Sigmoid colon (tissue), 4 donors: ENCODE measurements at regions not wholly inside any gene's neighbourhood (a gene's known extent, or its start where the extent isn't known, plus 50 kb on each side); places are given as distances from the start of the nearest gene placed in this dataset.

Experiments used
- POLR2A ChIP-seq, 2 donors: fragments of 450-650 bp; IDR thresholded peaks; one replicate each; pipeline ENCODE4 v1.6.1; 2016; ENCODE audit warnings: antibody characterized with exemption in 2 of 2, mild to moderate bottlenecking in 2 of 2, moderate library complexity in 2 of 2
- POLR2AphosphoS5 ChIP-seq, 4 donors: sonication (generic); formaldehyde crosslinking; IDR thresholded peaks; one replicate each; pipeline ENCODE4 v1.6.1; 2017; ENCODE audit warnings: antibody characterized with exemption in 4 of 4
- TF ChIP-seq, protein P1 (sequence below), 4 experiments: fragments of 450-650 bp in 3 of 4; fragments of 200-600 bp in 1 of 4; IDR thresholded peaks; one replicate each; pipeline ENCODE4 v1.5.1; 2016 to 2019; ENCODE audit warnings: antibody characterized with exemption in 4 of 4, mild to moderate bottlenecking in 3 of 4, moderate library complexity in 2 of 4

GRCh38 chr3:76631251-76631650, 408.6 kb upstream of the ROBO2 start:
- TF ChIP-seq, protein P1, sequence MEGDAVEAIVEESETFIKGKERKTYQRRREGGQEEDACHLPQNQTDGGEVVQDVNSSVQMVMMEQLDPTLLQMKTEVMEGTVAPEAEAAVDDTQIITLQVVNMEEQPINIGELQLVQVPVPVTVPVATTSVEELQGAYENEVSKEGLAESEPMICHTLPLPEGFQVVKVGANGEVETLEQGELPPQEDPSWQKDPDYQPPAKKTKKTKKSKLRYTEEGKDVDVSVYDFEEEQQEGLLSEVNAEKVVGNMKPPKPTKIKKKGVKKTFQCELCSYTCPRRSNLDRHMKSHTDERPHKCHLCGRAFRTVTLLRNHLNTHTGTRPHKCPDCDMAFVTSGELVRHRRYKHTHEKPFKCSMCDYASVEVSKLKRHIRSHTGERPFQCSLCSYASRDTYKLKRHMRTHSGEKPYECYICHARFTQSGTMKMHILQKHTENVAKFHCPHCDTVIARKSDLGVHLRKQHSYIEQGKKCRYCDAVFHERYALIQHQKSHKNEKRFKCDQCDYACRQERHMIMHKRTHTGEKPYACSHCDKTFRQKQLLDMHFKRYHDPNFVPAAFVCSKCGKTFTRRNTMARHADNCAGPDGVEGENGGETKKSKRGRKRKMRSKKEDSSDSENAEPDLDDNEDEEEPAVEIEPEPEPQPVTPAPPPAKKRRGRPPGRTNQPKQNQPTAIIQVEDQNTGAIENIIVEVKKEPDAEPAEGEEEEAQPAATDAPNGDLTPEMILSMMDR (IDR thresholded peaks at IDR 0.05), result no peak
- TF ChIP-seq POLR2AphosphoS5 (IDR thresholded peaks at IDR 0.05) (no peak), POLR2A (IDR thresholded peaks at IDR 0.05) (no peak)
